Natural killer cell (primary cell): ENCODE measurements at regions not wholly inside any gene's neighbourhood (a gene's known extent, or its start where the extent isn't known, plus 50 kb on each side); places are given as distances from the start of the nearest gene placed in this dataset.

Source experiments
- ATAC-seq, 3 donors: fragments of 150-1000 bp in 2 of 3; fragments of 200-7000 bp in 1 of 3; cut with Tn5 transposase; 1 replicate in 1 of 3; 2 replicates in 2 of 3; pipeline ENCODE4 v1.10.0; 2021; ENCODE audit warnings: mild to moderate bottlenecking in 2 of 3, moderate library complexity in 2 of 3
- DNase-seq, 2 donors: peaks; one replicate each; pipeline versions ENCODE4 v3.0.0 to v3.0.0-alpha.2; 2013 to 2021; ENCODE audit warnings: mixed read lengths in 1 of 2
- H3K27ac ChIP-seq: one replicate; pipeline ENCODE4 v1.5.1; 2013; ENCODE audit warnings: mild to moderate bottlenecking, low read length
- H3K27me3 ChIP-seq: one replicate; pipeline ENCODE4 v1.6.1; 2013; ENCODE audit warnings: low read length; ENCODE audit not compliant: control insufficient read depth, insufficient read depth
- H3K36me3 ChIP-seq: one replicate; pipeline ENCODE4 v1.6.1; 2013; ENCODE audit warnings: low read length; ENCODE audit not compliant: control insufficient read depth, insufficient read depth
- H3K4me1 ChIP-seq: one replicate; pipeline ENCODE4 v1.6.1; 2013; ENCODE audit warnings: low read length; ENCODE audit not compliant: control insufficient read depth, insufficient read depth
- H3K4me3 ChIP-seq: one replicate; pipeline ENCODE4 v1.5.1; 2013; ENCODE audit warnings: low read length
- H3K9me3 ChIP-seq: one replicate; pipeline ENCODE4 v1.6.1; 2013; ENCODE audit warnings: low read length; ENCODE audit not compliant: control insufficient read depth, insufficient read depth
- H3K27ac Mint-ChIP-seq, 2 donors: one replicate each; pipeline ENCODE4 v1.8.0; 2022; ENCODE audit warnings: mild to moderate bottlenecking in 2 of 2, mixed read lengths in 2 of 2, moderate library complexity in 1 of 2
- H3K27me3 Mint-ChIP-seq, 2 donors: one replicate each; pipeline ENCODE4 v1.8.0; 2022; ENCODE audit warnings: low read depth in 2 of 2, mixed read lengths in 2 of 2
- H3K36me3 Mint-ChIP-seq: one replicate; pipeline ENCODE4 v1.8.0; 2022; ENCODE audit warnings: mixed read lengths
- H3K4me1 Mint-ChIP-seq, 2 donors: one replicate each; pipeline ENCODE4 v1.8.0; 2022; ENCODE audit warnings: mixed read lengths in 2 of 2
- H3K4me3 Mint-ChIP-seq: one replicate; pipeline ENCODE4 v1.8.0; 2022; ENCODE audit warnings: mild to moderate bottlenecking, moderate library complexity, mixed read lengths
- H3K9me3 Mint-ChIP-seq, 2 donors: one replicate each; pipeline ENCODE4 v1.8.0; 2022; ENCODE audit warnings: mixed read lengths in 2 of 2
- CTCF ChIP-seq: fragments of 200-600 bp; IDR thresholded peaks from one replicate; pipeline ENCODE4 v1.8.0; 2022; ENCODE audit warnings: antibody characterized with exemption
- WGBS: methylation state at CpG from one replicate; pipeline ENCODE4 v1.1.7; 2013; ENCODE audit warnings: missing lambda C conversion rate; ENCODE audit not compliant: insufficient coverage; 5-methylcytosine and 5-hydroxymethylcytosine counted together
- intact Hi-C: fragments of 100-400 bp; cut with micrococcal nuclease; formaldehyde crosslinking; loops from one replicate; pipeline ENCODE4 v1.14.2; 2022

DNA sequence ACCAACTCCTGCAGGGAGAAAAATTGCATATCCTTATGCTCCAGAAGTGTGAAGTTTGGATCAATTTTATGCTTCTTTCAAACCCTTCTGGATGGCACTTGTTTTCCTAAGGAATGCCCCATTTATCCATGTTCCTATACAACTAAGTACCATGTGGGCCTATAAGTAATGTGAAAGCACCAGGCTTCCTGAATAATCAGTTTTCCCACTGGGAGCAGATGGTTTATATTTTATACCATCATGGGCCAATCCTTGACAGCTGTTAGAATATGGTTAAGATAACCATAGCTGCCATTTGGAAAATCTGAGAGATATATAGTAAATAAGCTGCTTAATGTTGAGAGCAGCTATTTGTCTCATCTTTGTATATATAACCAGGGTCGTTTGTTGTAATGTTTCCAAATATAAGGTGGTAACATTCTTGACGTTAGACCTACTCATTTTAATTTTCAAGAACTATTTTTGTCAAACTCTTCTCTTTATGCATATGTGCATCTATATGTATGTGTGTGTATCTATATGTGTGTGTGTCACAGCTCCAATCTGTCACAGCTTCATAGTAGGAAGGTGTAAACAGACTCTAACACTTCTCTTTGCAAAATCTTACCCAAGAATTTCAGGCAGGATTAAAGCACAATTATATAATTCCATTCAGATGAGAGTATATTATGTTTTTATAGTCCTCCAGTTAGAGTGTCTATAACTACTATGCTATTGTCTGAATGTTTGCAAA is 458.7 kb upstream of the GCFC2 start:
- ATAC-seq (no peak), DNase-seq (no peak)
- Histone ChIP-seq H3K27me3 (no peaks in the 10 kb centered on the region), H3K27ac (no peak overlapping the region), H3K4me1 (no peaks in the 10 kb centered on the region), H3K4me3 (no peak overlapping the region), H3K9me3 (no peaks in the 10 kb centered on the region), H3K36me3 (no peaks in the 10 kb centered on the region)
- no peaks in the 10 kb centered on the region for H3K27me3 Mint-ChIP-seq
- no peak for TF ChIP-seq CTCF
- H3K4me3 Mint-ChIP-seq, result no peak overlapping the region
- intact Hi-C loops, result no loop called here
- H3K36me3 Mint-ChIP-seq, result peaks cover 23% of the 10 kb centered on the region
- H3K27ac Mint-ChIP-seq, result no peak overlapping the region
- no CpG with 5 or more reads among the region's 2 CpGs for WGBS
- no peaks in the 10 kb centered on the region for H3K4me1 Mint-ChIP-seq
- peaks cover 18 to 23% of the 10 kb centered on the region in 2 donors for H3K9me3 Mint-ChIP-seq

GRCh38 chr2:76163860-76164259 is 453.1 kb upstream of the GCFC2 start:
- H3K9me3 Mint-ChIP-seq, result peaks cover 13 to 17% of the 10 kb centered on the region in 2 donors
- ATAC-seq (no peak), DNase-seq (no peak)
- H3K36me3 Mint-ChIP-seq, result peaks cover 7% of the 10 kb centered on the region
- H3K27ac Mint-ChIP-seq, result no peak overlapping the region
- no peaks in the 10 kb centered on the region for H3K27me3 Mint-ChIP-seq
- no peaks in the 10 kb centered on the region for H3K4me1 Mint-ChIP-seq
- H3K9me3 ChIP-seq, result peaks cover 2% of the 10 kb centered on the region
- no peaks in the 10 kb centered on the region for H3K4me1 ChIP-seq
- intact Hi-C loops, result no loop called here
- TF ChIP-seq CTCF, result no peak
- no peaks in the 10 kb centered on the region for H3K27me3 ChIP-seq
- no peak overlapping the region for H3K4me3 ChIP-seq
- no peak overlapping the region for H3K4me3 Mint-ChIP-seq
- WGBS, result 100% methylated on average over 1 of the region's 4 CpGs
- no peak overlapping the region for H3K27ac ChIP-seq
- H3K36me3 ChIP-seq, result no peaks in the 10 kb centered on the region

DNA sequence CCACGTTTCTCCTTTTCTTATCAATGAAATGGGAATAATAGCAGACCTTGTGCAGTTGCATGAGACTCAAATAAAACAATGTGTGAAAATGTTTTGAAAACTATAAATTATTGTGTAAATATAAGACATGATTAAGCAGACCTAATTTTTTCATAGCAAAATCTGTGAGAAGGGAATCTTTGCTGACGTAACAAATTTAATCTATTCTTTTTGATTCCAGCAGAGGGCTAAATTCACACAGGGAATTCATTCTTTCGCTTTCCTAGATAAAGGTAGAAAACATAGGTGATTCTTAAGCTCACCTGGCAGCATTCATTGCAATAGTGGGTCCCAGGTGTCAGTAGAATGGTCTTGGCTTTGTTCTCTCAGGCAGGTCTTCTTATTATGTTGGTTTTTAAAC is 450.0 kb upstream of the GCFC2 start:
- H3K27ac ChIP-seq, result no peak overlapping the region
- ATAC-seq, result no peak
- Mint-ChIP-seq H3K4me1 (no peaks in the 10 kb centered on the region), H3K36me3 (peaks cover 7% of the 10 kb centered on the region), H3K9me3 (peaks cover 12 to 14% of the 10 kb centered on the region in 2 donors), H3K27me3 (no peaks in the 10 kb centered on the region), H3K4me3 (no peak overlapping the region), H3K27ac (no peak overlapping the region)
- no peak overlapping the region for H3K4me3 ChIP-seq
- 88% methylated on average over 2 of the region's 3 CpGs for WGBS
- peaks cover 3% of the 10 kb centered on the region for H3K9me3 ChIP-seq
- no peaks in the 10 kb centered on the region for H3K36me3 ChIP-seq
- no peaks in the 10 kb centered on the region for H3K27me3 ChIP-seq
- H3K4me1 ChIP-seq, result no peaks in the 10 kb centered on the region
- intact Hi-C loops, result no loop called here
- TF ChIP-seq CTCF, result no peak
- DNase-seq, result no peak
